WTC11 (cell line): ENCODE measurements at regions not wholly inside any gene's neighbourhood (a gene's known extent, or its start where the extent isn't known, plus 50 kb on each side); places are given as distances from the start of the nearest gene placed in this dataset.

Source experiments
- ATF3 ChIP-seq: sonication (generic); formaldehyde crosslinking; conservative IDR thresholded peaks from 2 replicates; pipeline ENCODE4 v1.8.1; 2022; ENCODE audit warnings: mild to moderate bottlenecking, missing genetic modification reagents
- CTCF ChIP-seq: fragments of 200-600 bp; IDR thresholded peaks from 2 replicates; pipeline ENCODE4 v1.8.0; 2022; ENCODE audit warnings: antibody characterized with exemption
- E2F1 ChIP-seq: sonication (generic); formaldehyde crosslinking; IDR thresholded peaks from 2 replicates; pipeline ENCODE4 v1.8.0; 2022; ENCODE audit warnings: mild to moderate bottlenecking, missing genetic modification reagents
- E2F4 ChIP-seq: sonication (generic); formaldehyde crosslinking; IDR thresholded peaks from 2 replicates; pipeline ENCODE4 v1.8.1; 2022; ENCODE audit warnings: low read depth, mild to moderate bottlenecking, moderate library complexity, missing genetic modification reagents, borderline replicate concordance
- ELF4 ChIP-seq: sonication (generic); formaldehyde crosslinking; IDR thresholded peaks from 2 replicates; pipeline ENCODE4 v1.8.1; 2022; ENCODE audit warnings: low read depth, mild to moderate bottlenecking, moderate library complexity, missing genetic modification reagents
- IRF2 ChIP-seq: sonication (generic); formaldehyde crosslinking; IDR thresholded peaks from 2 replicates; pipeline ENCODE4 v1.8.0; 2022; ENCODE audit warnings: low read depth, missing genetic modification reagents, borderline replicate concordance
- MAX ChIP-seq: sonication (generic); formaldehyde crosslinking; IDR thresholded peaks from 2 replicates; pipeline ENCODE4 v1.8.0; 2022; ENCODE audit warnings: mild to moderate bottlenecking, missing genetic modification reagents
- NR1H2 ChIP-seq: sonication (generic); formaldehyde crosslinking; IDR thresholded peaks from 2 replicates; pipeline ENCODE4 v1.9.0; 2021; ENCODE audit warnings: mild to moderate bottlenecking, moderate library complexity, missing genetic modification reagents
- NR3C1 ChIP-seq: sonication (generic); formaldehyde crosslinking; conservative IDR thresholded peaks from 2 replicates; pipeline ENCODE4 v1.8.1; 2023; ENCODE audit warnings: low read depth, mild to moderate bottlenecking, missing genetic modification reagents
- USF2 ChIP-seq: sonication (generic); formaldehyde crosslinking; IDR thresholded peaks from 2 replicates; pipeline ENCODE4 v1.8.1; 2023; ENCODE audit warnings: mild to moderate bottlenecking, missing genetic modification reagents, moderate library complexity

GRCh38 chr4:26126994-26127393 lies 193.8 kb upstream of the RBPJ start:
- TF ChIP-seq CTCF (no peak), ELF4 (CRISPR knock-in tag) (no peak), USF2 (CRISPR knock-in tag) (no peak), NR1H2 (CRISPR knock-in tag) (no peak), MAX (CRISPR knock-in tag) (no peak), NR3C1 (no peak), IRF2 (CRISPR knock-in tag) (no peak), E2F4 (CRISPR knock-in tag) (no peak), ATF3 (CRISPR knock-in tag) (no peak), E2F1 (CRISPR knock-in tag) (no peak)
